Adrenal gland (tissue), 9 donors: ENCODE measurements at regions not wholly inside any gene's neighbourhood (a gene's known extent, or its start where the extent isn't known, plus 50 kb on each side); places are given as distances from the start of the nearest gene placed in this dataset.

ENCODE experiments used
- DNase-seq, 7 donors: peaks; one replicate each; pipeline ENCODE4 v3.0.0-alpha.2; 2019 to 2020
- H3K27ac ChIP-seq, 5 donors: fragments of 200-600 bp; sonication (generic) in 4 of 5; 1 replicate in 3 of 5; 2 replicates in 2 of 5; pipeline versions ENCODE4 v1.5.1 to v1.8.0; 2016 to 2020; ENCODE audit warnings: mild to moderate bottlenecking in 1 of 5
- H3K27me3 ChIP-seq: fragments of 200-600 bp; 2 replicates; pipeline ENCODE4 v1.8.0; 2021
- H3K36me3 ChIP-seq, 2 donors: fragments of 200-600 bp; replicated peaks in 1 of 2; 1 replicate in 1 of 2; 2 replicates in 1 of 2; pipeline versions ENCODE4 v1.5.1 to v1.8.0; 2018 to 2022
- H3K4me1 ChIP-seq, 2 donors: fragments of 200-600 bp; replicated peaks in 1 of 2; 1 replicate in 1 of 2; 2 replicates in 1 of 2; pipeline versions ENCODE4 v1.5.1 to v1.8.0; 2018 to 2021
- H3K4me3 ChIP-seq, 4 donors: fragments of 200-600 bp; sonication (generic) in 3 of 4; one replicate each; pipeline ENCODE4 v1.5.1; 2016 to 2018
- H3K9me3 ChIP-seq, 3 donors: fragments of 200-600 bp; sonication (generic) in 1 of 3; replicated peaks in 1 of 3; 1 replicate in 2 of 3; 2 replicates in 1 of 3; pipeline versions ENCODE4 v1.5.1 to v1.8.0; 2016 to 2021
- CTCF ChIP-seq, 6 experiments: fragments of 450-650 bp in 4 of 6; fragments of 200-600 bp in 2 of 6; sonication (generic) in 1 of 6; IDR thresholded peaks; 1 replicate in 5 of 6; 2 replicates in 1 of 6; pipeline versions ENCODE4 v1.5.1 to v1.8.0; 2016 to 2021; ENCODE audit warnings: antibody characterized with exemption in 6 of 6, mild to moderate bottlenecking in 2 of 6, moderate library complexity in 1 of 6
- POLR2A ChIP-seq, 2 donors: fragments of 450-650 bp; IDR thresholded peaks; one replicate each; pipeline ENCODE4 v1.6.1; 2017; ENCODE audit warnings: antibody characterized with exemption in 2 of 2, mild to moderate bottlenecking in 2 of 2, moderate library complexity in 1 of 2
- WGBS, 4 donors: extraction: QIAGEN DNeasy Blood & Tissue Kit in 2 of 4; methylation state at CpG; one replicate each; pipeline versions ENCODE4 v1.1.5 to v1.1.7; 2013 to 2017; 5-methylcytosine and 5-hydroxymethylcytosine counted together
- intact Hi-C, 2 donors: fragments of 100-400 bp; cut with DNase I; formaldehyde crosslinking; loops; one replicate each; pipeline versions ENCODE4 v1.14.1 to v1.15.0; 2022 to 2023
- donor health status: healthy with polysubstance abuse.
- donor health status: Bipolar disorder and iron deficiency.
- donor health status: DM: yes; HTN: yes; CAD: no.
- donor health status: DM: no; HTN: no; CAD: no.
- donor health status: DM: no; HTN: no; CAD: no.

DNA sequence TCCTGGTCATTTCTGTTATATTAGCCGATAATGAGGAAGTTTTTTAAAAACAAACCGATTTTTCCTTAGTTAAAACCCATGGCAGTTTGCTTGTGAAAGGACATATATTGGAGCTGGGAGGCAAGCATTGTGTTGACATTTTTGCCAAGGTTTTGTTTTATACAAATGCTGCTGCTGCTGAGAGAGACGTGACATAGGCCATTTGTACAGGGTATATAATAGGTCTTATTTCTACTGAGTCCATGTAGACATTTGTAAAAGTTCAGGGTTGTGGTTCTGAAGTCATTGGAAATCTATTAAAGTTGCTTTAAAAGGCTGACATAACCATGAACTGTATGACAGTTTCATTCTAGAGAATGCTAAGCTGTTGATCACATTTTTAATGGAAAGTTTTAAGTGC is 424.0 kb upstream of the FANCL start:
- intact Hi-C loops = no loop called here
- H3K36me3 ChIP-seq = no peaks in the 10 kb centered on the region
- 74 to 77% (median 76%) methylated on average over 3 of the region's 3 CpGs for WGBS, 4 donors
- TF ChIP-seq CTCF (IDR thresholded peaks at IDR 0.05) = no peak
- TF ChIP-seq POLR2A (IDR thresholded peaks at IDR 0.05) = no peak
- no peak for DNase-seq
- H3K9me3 ChIP-seq = no peaks in the 10 kb centered on the region
- H3K27me3 ChIP-seq = no peaks in the 10 kb centered on the region
- H3K27ac ChIP-seq = no peak overlapping the region
- no peaks in the 10 kb centered on the region for H3K4me1 ChIP-seq
- H3K4me3 ChIP-seq = no peak overlapping the region

- H3K27ac ChIP-seq = no peak overlapping the region
- 68 to 79% (median 77%) methylated on average over 5 of the region's 5 CpGs for WGBS, 4 donors
- no peaks in the 10 kb centered on the region for H3K9me3 ChIP-seq
- intact Hi-C loops = no loop called here
- no peaks in the 10 kb centered on the region for H3K4me1 ChIP-seq
- no peak overlapping the region for H3K4me3 ChIP-seq
- no peak for DNase-seq
- H3K27me3 ChIP-seq = no peaks in the 10 kb centered on the region
- TF ChIP-seq POLR2A (IDR thresholded peaks at IDR 0.05) (no peak), CTCF (IDR thresholded peaks at IDR 0.05) (no peak)
- H3K36me3 ChIP-seq = no peaks in the 10 kb centered on the region
Measured at GRCh38 chr2:58664523-58665151, 423.5 kb upstream of the FANCL start.

DNA sequence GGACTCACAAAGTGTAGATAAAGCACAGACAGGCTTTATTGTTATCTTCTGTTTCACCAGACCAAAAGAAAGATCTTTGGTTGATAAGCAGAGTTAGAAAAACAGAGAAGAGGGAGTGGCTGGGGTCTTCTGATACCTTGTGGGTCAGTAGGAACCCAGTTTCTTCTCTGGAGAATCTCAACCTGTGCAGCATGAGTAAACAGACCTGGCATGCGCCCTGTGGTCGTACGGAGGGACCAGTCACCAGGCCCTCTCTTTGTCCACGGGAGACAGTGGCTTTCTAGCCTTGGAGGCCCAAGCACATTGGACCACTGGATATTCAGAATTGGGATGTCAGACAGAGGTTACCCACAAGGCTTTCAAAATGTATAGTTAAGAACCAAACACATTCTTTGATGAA is 418.9 kb upstream of the FANCL start:
- Histone ChIP-seq H3K4me3 (no peak overlapping the region), H3K27ac (no peak overlapping the region), H3K9me3 (no peaks in the 10 kb centered on the region), H3K27me3 (no peaks in the 10 kb centered on the region), H3K4me1 (no peaks in the 10 kb centered on the region), H3K36me3 (no peaks in the 10 kb centered on the region)
- intact Hi-C loops = no loop called here
- DNase-seq = no peak
- 77 to 92% (median 84%) methylated on average over 4 of the region's 4 CpGs for WGBS, 4 donors
- no peak for TF ChIP-seq POLR2A (IDR thresholded peaks at IDR 0.05)
- TF ChIP-seq CTCF (IDR thresholded peaks at IDR 0.05) = no peak

DNA sequence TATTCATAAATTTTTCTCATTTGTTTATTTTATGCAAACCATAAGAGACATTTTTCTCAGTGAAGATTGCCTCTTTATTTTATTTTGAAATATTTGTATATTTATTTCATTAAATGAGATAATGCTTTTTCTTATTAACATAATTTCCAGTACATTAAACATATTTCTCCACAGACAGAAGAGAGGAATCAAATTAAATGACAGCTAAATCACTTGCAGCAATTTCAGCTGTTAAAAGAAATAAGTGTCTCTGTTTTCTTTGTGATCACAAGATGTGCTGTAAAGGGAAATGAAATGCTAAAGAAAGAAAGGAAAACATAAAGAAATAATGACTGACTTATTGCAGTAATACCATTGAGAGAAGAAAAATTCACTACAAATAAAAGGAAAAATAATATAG is 414.0 kb upstream of the FANCL start:
- no peak overlapping the region for H3K27ac ChIP-seq
- TF ChIP-seq POLR2A (IDR thresholded peaks at IDR 0.05) (no peak), CTCF (IDR thresholded peaks at IDR 0.05) (no peak)
- no peaks in the 10 kb centered on the region for H3K9me3 ChIP-seq
- no peaks in the 10 kb centered on the region for H3K27me3 ChIP-seq
- no peaks in the 10 kb centered on the region for H3K36me3 ChIP-seq
- no peak for DNase-seq
- H3K4me1 ChIP-seq = no peaks in the 10 kb centered on the region
- intact Hi-C loops = no loop called here
- no peak overlapping the region for H3K4me3 ChIP-seq
